HG03442 (cell line): ENCODE measurements at regions not wholly inside any gene's neighbourhood (a gene's known extent, or its start where the extent isn't known, plus 50 kb on each side); places are given as distances from the start of the nearest gene placed in this dataset.

Experiments
- ATAC-seq: cut with Tn5 transposase; IDR thresholded peaks from one replicate; pipeline ENCODE4 v1.9.1; 2021; ENCODE audit warnings: mild to moderate bottlenecking, moderate library complexity; ENCODE audit not compliant: unreplicated experiment

GRCh38 chr6:169971081-169971861 lies 219.8 kb downstream of the ERMARD start:
- ATAC-seq = no peak

GRCh38 chr6:169970306-169970988 lies 219.0 kb downstream of the ERMARD start:
- no peak for ATAC-seq

- ATAC-seq = no peak
Measured at GRCh38 chr6:169969372-169970099, 218.1 kb downstream of the ERMARD start.

- no peak for ATAC-seq
Measured at GRCh38 chr6:169968541-169969270, 217.3 kb downstream of the ERMARD start.

- no peak for ATAC-seq
Measured at GRCh38 chr6:169967687-169968086, 216.3 kb downstream of the ERMARD start.

- ATAC-seq = no peak
Measured at GRCh38 chr6:169966312-169967181, 215.1 kb downstream of the ERMARD start.

- ATAC-seq = no peak
Measured at GRCh38 chr6:169965657-169966311, 214.4 kb downstream of the ERMARD start.

GRCh38 chr6:169965239-169965638 lies 213.8 kb downstream of the ERMARD start:
- no peak for ATAC-seq

- ATAC-seq = no peak
Measured at GRCh38 chr6:169964486-169965180, 213.2 kb downstream of the ERMARD start.

- ATAC-seq = no peak
Measured at GRCh38 chr6:169963581-169964297, 212.3 kb downstream of the ERMARD start.

GRCh38 chr6:169962604-169963469 lies 211.4 kb downstream of the ERMARD start:
- no peak for ATAC-seq

- no peak for ATAC-seq
Measured at GRCh38 chr6:169961772-169962561, 210.5 kb downstream of the ERMARD start.

- no peak for ATAC-seq
Measured at GRCh38 chr6:169960886-169961611, 209.6 kb downstream of the ERMARD start.

GRCh38 chr6:169960521-169960885 lies 209.1 kb downstream of the ERMARD start:
- ATAC-seq = no peak

- ATAC-seq = no peak
Measured at GRCh38 chr6:169960003-169960344, 208.6 kb downstream of the ERMARD start.
